ENCODE measurements at regions not wholly inside any gene's neighbourhood (a gene's known extent, or its start where the extent isn't known, plus 50 kb on each side); places are given as distances from the start of the nearest gene placed in this dataset.

GRCh38 chr6:14423330-14423729 is 305.8 kb downstream of the CD83 start:
- DNase-seq (ENCODE audit: low read depth): no peak
- H3K4me3 ChIP-seq (ENCODE audit: control insufficient read depth, low read depth, low read length): no peak overlapping the region

GRCh38 chr6:14423955-14424354 is 306.4 kb downstream of the CD83 start:
- DNase-seq (ENCODE audit: low read depth): no peak
- no peak overlapping the region for H3K4me3 ChIP-seq (ENCODE audit: control insufficient read depth, low read depth, low read length)
- TF ChIP-seq, protein P1, sequence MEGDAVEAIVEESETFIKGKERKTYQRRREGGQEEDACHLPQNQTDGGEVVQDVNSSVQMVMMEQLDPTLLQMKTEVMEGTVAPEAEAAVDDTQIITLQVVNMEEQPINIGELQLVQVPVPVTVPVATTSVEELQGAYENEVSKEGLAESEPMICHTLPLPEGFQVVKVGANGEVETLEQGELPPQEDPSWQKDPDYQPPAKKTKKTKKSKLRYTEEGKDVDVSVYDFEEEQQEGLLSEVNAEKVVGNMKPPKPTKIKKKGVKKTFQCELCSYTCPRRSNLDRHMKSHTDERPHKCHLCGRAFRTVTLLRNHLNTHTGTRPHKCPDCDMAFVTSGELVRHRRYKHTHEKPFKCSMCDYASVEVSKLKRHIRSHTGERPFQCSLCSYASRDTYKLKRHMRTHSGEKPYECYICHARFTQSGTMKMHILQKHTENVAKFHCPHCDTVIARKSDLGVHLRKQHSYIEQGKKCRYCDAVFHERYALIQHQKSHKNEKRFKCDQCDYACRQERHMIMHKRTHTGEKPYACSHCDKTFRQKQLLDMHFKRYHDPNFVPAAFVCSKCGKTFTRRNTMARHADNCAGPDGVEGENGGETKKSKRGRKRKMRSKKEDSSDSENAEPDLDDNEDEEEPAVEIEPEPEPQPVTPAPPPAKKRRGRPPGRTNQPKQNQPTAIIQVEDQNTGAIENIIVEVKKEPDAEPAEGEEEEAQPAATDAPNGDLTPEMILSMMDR (IDR thresholded peaks at IDR 0.05; ENCODE audit: control insufficient read depth, insufficient read depth, low read depth, low read length, missing control alignments): no peak

More at GRCh38 chr6:14423330-14423729, 305.8 kb downstream of the CD83 start:
- TF ChIP-seq, protein P1 (IDR thresholded peaks at IDR 0.05; ENCODE audit: control insufficient read depth, insufficient read depth, low read depth, low read length, missing control alignments): no peak

GRCh38 chr6:14425805-14426204 is 308.2 kb downstream of the CD83 start:
- H3K4me3 ChIP-seq (ENCODE audit: control insufficient read depth, low read depth, low read length): no peak overlapping the region
- no peak for DNase-seq (ENCODE audit: low read depth)
- TF ChIP-seq, protein P1 (IDR thresholded peaks at IDR 0.05; ENCODE audit: control insufficient read depth, insufficient read depth, low read depth, low read length, missing control alignments): no peak

GRCh38 chr6:14426281-14426680 is 308.7 kb downstream of the CD83 start:
- H3K4me3 ChIP-seq (ENCODE audit: control insufficient read depth, low read depth, low read length): no peak overlapping the region
- TF ChIP-seq, protein P1 (IDR thresholded peaks at IDR 0.05; ENCODE audit: control insufficient read depth, insufficient read depth, low read depth, low read length, missing control alignments): no peak
- no peak for DNase-seq (ENCODE audit: low read depth)

- no peak overlapping the region for H3K4me3 ChIP-seq (ENCODE audit: control insufficient read depth, low read depth, low read length)
- TF ChIP-seq, protein P1 (IDR thresholded peaks at IDR 0.05; ENCODE audit: control insufficient read depth, insufficient read depth, low read depth, low read length, missing control alignments): no peak
- DNase-seq (ENCODE audit: low read depth): no peak
These were observed 310.7 kb downstream of the CD83 start for GRCh38 chr6:14428269-14428668.

- H3K4me3 ChIP-seq (ENCODE audit: control insufficient read depth, low read depth, low read length): no peak overlapping the region
- TF ChIP-seq, protein P1 (IDR thresholded peaks at IDR 0.05; ENCODE audit: control insufficient read depth, insufficient read depth, low read depth, low read length, missing control alignments): no peak
- DNase-seq (ENCODE audit: low read depth): no peak
These were observed 311.8 kb downstream of the CD83 start for GRCh38 chr6:14429396-14429795.

DNA sequence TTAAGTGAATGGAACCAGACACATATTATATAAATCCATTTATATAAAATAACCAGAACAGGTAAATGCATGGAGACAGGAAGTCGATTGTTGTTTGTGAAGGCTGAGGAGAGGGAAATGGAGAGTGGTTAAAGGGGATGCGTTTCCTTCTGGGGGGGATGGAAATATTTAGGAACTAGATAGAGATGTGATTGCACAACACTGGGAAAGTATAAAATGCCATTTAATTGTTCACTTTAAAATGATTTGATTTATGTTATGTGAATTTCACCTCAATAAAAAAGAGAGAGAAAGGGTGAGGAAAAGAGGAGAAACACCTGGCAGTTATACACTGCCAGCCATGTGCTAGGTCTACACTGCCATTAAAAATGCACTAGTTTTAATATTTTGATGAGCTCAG is 312.6 kb downstream of the CD83 start:
- H3K4me3 ChIP-seq (ENCODE audit: control insufficient read depth, low read depth, low read length): no peak overlapping the region
- DNase-seq (ENCODE audit: low read depth): no peak
- TF ChIP-seq, protein P1 (IDR thresholded peaks at IDR 0.05; ENCODE audit: control insufficient read depth, insufficient read depth, low read depth, low read length, missing control alignments): no peak
